T-helper 2 cell treated with Interferon-gamma antibody and Interleukin-4, amounts not matched to agents 5 μg/mL and 100 μg/mL, for 36 hours (primary cell): ENCODE measurements at regions not wholly inside any gene's neighbourhood (a gene's known extent, or its start where the extent isn't known, plus 50 kb on each side); places are given as distances from the start of the nearest gene placed in this dataset.
"Not testable (repeated sequence)": the region's sequence is repeated elsewhere in the genome, so short reads cannot be mapped to it uniquely, and the experiment has no call there.

Experiments
- DNase-seq: peaks from one replicate; pipeline ENCODE4 v3.0.0; 2021; ENCODE audit warnings: low spot score
- H3K27ac Mint-ChIP-seq: one replicate; pipeline ENCODE4 v1.8.0; 2021; ENCODE audit warnings: mild to moderate bottlenecking, mixed read lengths
- H3K27me3 Mint-ChIP-seq: one replicate; pipeline ENCODE4 v1.8.0; 2021; ENCODE audit warnings: low read depth, mixed read lengths
- H3K36me3 Mint-ChIP-seq: one replicate; pipeline ENCODE4 v1.8.0; 2021; ENCODE audit warnings: low read depth, mixed read lengths
- H3K4me1 Mint-ChIP-seq: one replicate; pipeline ENCODE4 v1.8.0; 2021; ENCODE audit warnings: low read depth, mixed read lengths
- H3K4me3 Mint-ChIP-seq: one replicate; pipeline ENCODE4 v1.8.0; 2022; ENCODE audit warnings: mild to moderate bottlenecking, moderate library complexity, mixed read lengths
- H3K9me3 Mint-ChIP-seq: one replicate; pipeline ENCODE4 v1.8.0; 2021; ENCODE audit warnings: mixed read lengths

DNA sequence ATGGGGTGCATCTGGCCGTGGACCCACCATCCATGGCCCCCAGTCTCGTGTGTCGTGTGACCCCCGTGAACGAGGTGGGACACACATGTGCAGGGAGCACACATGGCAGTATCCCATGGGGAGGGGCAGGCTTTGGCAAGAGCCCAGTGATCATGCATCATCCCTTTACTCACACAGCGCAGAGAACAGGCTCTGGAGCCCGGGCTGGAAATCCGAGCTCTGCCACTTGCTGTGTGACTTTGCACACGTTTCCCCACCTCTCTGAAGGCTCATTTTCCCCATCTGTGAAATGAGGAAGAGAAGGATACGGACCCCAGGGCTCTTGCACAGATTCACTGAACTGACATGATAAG is 119.9 kb downstream of the PHETA1 start:
- no peaks in the 10 kb centered on the region for H3K36me3 Mint-ChIP-seq
- no peaks in the 10 kb centered on the region for H3K4me1 Mint-ChIP-seq
- DNase-seq = no peak
- H3K27ac Mint-ChIP-seq = no peak overlapping the region
- no peaks in the 10 kb centered on the region for H3K27me3 Mint-ChIP-seq
- no peak overlapping the region for H3K4me3 Mint-ChIP-seq
- no peaks in the 10 kb centered on the region for H3K9me3 Mint-ChIP-seq

DNA sequence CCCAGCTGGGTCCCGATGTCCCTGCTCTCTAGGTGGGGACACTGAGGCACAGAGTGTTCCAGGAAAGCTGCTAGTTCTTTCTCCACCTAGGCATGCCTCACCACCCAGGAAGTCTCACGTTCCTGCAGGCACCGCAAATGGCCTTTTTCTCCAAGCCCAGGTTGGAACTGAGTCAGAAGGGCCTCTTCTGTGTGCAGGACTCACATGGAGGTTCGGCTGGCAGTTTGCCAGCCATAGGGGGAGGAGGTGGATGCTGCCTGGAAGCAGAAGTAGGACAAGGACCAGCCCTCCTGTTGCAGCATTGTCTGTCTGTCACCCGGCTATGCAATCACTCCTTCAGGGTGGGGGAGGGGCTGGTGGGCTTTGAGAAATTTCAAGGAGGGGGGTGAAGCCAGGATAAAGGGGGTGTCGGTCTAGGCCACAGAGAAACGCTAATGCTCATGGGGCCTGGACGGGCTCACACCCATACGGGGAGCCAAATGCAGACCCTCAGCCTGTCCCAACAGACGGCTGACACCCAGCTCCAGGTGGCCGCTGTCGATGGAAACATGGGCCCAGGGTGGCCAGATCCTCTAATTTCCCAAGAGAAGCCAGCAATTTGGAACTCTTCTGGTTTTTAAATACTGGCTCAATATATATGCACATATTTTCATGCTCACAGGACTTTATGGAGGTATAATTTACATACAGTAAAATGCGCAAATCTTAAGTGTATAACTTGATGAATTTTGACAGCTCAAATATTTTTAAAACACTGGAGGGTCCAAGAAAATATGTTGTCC is 120.5 kb downstream of the PHETA1 start:
- no peaks in the 10 kb centered on the region for H3K27me3 Mint-ChIP-seq
- H3K9me3 Mint-ChIP-seq = no peaks in the 10 kb centered on the region
- H3K4me3 Mint-ChIP-seq = no peak overlapping the region
- H3K27ac Mint-ChIP-seq = no peak overlapping the region
- no peaks in the 10 kb centered on the region for H3K4me1 Mint-ChIP-seq
- no peak for DNase-seq
- H3K36me3 Mint-ChIP-seq = no peaks in the 10 kb centered on the region

DNA sequence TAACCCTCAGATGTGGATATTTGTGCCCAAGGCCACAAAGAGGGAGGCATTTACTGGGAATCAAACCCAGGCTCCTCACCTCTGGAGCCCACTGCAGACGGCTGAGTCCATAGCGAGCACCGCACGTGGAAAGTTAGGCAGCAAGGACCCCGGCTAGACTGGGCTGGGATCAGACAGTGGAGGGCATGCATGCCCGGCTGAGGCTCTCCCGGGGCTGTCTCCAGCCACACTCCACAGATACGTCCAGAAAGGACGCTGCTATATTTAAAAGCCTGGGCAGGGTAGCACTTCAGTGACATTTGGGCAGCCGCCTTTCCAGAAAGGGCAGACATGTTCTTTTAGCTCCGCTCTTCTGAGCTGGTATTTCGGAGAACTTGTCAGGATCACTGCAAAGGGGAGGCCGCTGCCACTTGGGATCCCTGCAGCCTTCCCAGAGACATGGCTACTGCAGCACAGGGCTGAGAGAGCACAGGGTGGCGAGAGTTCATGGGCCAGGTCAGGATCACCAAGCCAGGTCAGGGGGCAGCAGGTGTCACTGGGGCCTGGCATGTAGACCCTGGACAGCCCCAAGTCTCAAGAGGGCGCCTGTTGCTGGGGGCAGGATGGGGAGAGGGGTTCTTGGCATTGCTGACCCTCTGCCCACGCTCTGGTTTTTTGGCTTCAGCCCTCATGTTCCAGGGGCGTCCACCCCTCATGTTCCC is 121.7 kb downstream of the PHETA1 start:
- no peaks in the 10 kb centered on the region for H3K27me3 Mint-ChIP-seq
- peaks cover under 1% of the 10 kb centered on the region for H3K9me3 Mint-ChIP-seq
- no peak overlapping the region for H3K4me3 Mint-ChIP-seq
- H3K27ac Mint-ChIP-seq = no peak overlapping the region
- no peaks in the 10 kb centered on the region for H3K4me1 Mint-ChIP-seq
- DNase-seq = no peak
- no peaks in the 10 kb centered on the region for H3K36me3 Mint-ChIP-seq

DNA sequence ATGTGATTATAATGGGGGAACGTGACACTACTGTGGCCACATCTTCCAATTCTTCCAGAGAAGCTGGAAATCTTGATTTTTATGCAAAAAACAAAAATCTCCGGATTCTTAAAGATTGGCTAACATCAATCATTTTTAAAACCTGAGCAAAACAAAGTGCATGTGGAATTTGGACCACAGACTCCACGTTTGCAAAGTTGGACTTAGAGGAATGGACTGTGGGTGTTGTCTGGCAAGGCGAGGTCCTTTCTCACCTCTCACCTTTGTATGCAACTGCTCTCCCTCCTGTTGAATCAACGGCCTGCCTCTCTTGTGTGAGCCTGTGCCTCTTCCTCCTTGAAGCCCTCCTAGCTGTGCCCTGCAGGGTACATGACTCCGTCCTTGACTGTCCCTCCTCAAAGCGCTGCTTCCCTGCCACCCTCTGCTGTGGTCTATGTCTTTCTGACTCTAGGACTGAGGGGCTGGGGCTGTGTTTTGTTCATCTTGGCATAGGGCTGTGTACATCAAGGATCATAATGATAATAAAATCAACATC is 122.4 kb downstream of the PHETA1 start:
- Mint-ChIP-seq H3K36me3 (no peaks in the 10 kb centered on the region), H3K4me3 (no peak overlapping the region), H3K27ac (no peak overlapping the region), H3K4me1 (no peaks in the 10 kb centered on the region), H3K9me3 (peaks cover 6% of the 10 kb centered on the region), H3K27me3 (no peaks in the 10 kb centered on the region)
- DNase-seq = no peak

DNA sequence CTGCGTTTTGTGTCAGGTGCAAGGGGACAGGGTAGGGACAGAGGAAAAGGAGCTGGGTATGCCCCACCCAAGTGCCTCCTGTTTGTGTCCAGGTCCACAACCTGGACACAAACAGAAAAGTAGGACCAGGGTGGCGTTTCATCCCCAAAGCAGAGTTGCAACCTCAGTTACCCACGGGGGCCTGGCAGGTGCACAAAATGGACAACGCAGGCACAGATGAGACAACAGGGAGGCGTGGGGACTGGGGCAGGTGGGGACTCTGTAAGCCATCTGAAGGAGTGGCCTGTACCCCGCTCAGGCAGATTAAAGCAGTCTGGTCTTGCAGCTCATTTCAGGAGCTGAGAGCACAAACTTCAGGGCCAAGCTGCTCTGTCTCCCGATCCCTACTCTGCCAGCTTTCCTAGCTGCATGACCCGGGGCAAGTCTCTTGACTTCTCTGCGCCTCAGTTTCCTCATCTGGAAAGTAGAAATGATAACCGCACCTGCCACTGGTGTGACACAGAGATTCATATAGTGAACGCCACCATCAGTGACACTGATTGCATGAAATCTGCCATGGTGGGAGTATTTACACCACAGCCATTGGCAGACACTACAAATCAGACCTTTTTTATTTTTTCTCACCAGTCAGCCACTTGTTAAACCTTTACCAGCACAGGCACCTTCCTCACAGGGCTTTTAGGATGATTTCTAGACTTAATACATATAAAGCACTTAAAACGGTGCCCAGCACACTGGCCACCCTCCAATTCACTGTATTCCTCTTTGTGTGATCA is 123.0 kb downstream of the PHETA1 start:
- H3K4me3 Mint-ChIP-seq = no peak overlapping the region
- H3K4me1 Mint-ChIP-seq = no peaks in the 10 kb centered on the region
- DNase-seq = no peak
- H3K27me3 Mint-ChIP-seq = no peaks in the 10 kb centered on the region
- no peaks in the 10 kb centered on the region for H3K36me3 Mint-ChIP-seq
- H3K27ac Mint-ChIP-seq = no peak overlapping the region
- H3K9me3 Mint-ChIP-seq = peaks cover 6% of the 10 kb centered on the region

DNA sequence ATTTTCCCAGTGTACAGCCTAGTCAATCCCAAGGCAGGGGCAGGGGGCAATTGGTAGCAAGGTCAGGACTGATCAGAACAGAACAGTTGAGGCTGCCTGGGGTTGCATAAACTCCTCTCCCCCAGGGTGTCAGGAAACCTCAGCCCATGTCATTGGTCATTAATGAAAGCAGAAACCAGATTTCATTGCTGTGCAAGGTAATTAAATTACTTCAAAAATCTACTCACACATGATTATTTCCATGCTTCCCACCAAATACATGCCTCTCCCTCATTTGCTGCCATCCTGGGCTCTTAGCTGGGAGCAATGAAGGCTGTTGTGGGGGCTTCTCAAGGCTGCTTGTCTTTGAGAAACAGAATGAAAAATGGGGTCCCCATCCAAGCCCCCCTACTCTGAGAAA is 124.2 kb downstream of the PHETA1 start:
- no peaks in the 10 kb centered on the region for H3K27me3 Mint-ChIP-seq
- peaks cover 6% of the 10 kb centered on the region for H3K9me3 Mint-ChIP-seq
- no peaks in the 10 kb centered on the region for H3K36me3 Mint-ChIP-seq
- H3K4me1 Mint-ChIP-seq = no peaks in the 10 kb centered on the region
- DNase-seq = no peak
- H3K27ac Mint-ChIP-seq = no peak overlapping the region
- no peak overlapping the region for H3K4me3 Mint-ChIP-seq

DNA sequence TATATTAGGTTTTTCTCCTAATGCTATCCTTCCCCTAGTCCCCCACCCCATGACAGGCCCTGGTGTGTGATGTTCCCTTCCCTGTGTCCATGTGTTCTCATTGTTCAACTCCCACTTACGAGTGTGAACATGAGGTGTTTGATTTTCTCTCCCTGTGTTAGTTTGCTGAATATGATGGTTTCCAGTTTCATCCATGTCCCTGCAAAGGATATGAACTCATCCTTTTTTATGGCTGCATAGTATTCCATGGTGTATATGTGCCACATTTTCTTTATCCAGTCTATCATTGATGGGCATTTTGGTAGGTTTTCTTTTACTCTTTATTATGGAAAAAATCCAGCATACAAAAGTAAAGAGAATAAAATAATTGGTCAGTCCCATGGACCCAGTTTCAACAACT is 126.1 kb downstream of the PHETA1 start:
- H3K36me3 Mint-ChIP-seq, H3K27me3 Mint-ChIP-seq, H3K27ac Mint-ChIP-seq, H3K4me3 Mint-ChIP-seq, H3K4me1 Mint-ChIP-seq, DNase-seq, H3K9me3 Mint-ChIP-seq: not testable (repeated sequence)

DNA sequence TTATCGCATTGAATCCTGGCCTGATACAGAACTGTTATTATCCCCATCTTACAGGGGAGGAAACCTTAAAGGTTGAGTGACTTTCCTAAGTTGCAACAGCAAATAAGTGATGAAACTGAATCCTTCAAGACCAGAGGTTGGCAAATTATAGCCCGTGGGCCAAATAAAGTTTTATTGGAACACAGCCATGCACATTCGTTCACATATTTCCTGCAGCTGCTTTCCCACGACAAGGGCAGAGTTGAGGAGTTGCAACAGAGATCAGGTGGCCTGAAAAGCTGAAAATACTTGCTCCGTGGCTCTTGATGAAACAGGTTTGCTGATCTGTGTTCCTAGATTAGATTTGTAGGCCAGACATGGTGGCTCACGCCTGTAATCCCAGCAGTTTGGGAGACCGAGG is 126.7 kb downstream of the PHETA1 start:
- Mint-ChIP-seq H3K4me1 (no peaks in the 10 kb centered on the region), H3K9me3 (peaks cover 6% of the 10 kb centered on the region), H3K27me3 (peaks cover 5% of the 10 kb centered on the region), H3K4me3 (no peak overlapping the region), H3K36me3 (no peaks in the 10 kb centered on the region), H3K27ac (no peak overlapping the region)
- no peak for DNase-seq

DNA sequence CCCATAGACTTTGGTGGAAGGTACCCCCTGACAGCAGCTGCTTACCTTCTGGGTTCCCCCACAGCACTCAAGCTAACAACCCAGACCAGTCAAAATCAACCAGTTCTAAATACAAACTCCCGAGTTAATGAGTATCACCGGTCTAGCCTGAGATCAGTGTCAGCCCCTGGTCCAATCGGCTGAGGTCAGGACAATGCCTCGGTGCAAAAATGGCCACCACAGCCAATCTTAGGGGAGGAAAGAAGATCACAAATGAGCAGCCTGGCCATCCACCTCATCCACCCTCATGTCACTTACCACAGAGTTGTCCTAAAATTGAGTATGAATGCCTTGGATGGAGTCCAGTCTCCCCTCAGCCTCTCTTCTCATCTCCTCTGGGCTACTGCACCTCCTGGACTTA is 128.5 kb downstream of the PHETA1 start:
- Mint-ChIP-seq H3K4me3 (no peak overlapping the region), H3K27me3 (peaks cover 5% of the 10 kb centered on the region), H3K27ac (no peak overlapping the region), H3K9me3 (peaks cover 6% of the 10 kb centered on the region), H3K4me1 (no peaks in the 10 kb centered on the region), H3K36me3 (no peaks in the 10 kb centered on the region)
- no peak for DNase-seq

DNA sequence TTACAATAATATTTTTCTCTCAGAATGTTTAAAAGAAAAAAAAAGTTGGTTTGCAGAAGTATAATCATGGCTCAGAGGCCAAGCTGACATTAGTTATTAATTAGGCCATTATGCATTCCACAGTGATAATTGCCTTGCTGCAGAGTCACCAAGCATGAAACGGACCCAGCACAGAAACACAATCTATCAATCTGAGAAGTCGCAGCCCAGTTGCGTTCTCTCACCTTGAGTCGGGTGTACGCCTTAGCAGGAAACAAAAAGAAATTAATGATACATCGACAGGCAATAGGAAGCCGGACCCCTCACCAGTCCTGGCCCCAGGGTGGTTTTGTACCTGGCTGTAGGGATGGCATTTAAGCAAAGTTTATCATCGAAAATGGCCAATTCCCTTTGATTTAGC is 129.7 kb downstream of the PHETA1 start:
- Mint-ChIP-seq H3K27me3 (peaks cover 5% of the 10 kb centered on the region), H3K9me3 (peaks cover 6% of the 10 kb centered on the region), H3K36me3 (no peaks in the 10 kb centered on the region), H3K4me1 (no peaks in the 10 kb centered on the region), H3K4me3 (no peak overlapping the region), H3K27ac (no peak overlapping the region)
- DNase-seq = no peak

DNA sequence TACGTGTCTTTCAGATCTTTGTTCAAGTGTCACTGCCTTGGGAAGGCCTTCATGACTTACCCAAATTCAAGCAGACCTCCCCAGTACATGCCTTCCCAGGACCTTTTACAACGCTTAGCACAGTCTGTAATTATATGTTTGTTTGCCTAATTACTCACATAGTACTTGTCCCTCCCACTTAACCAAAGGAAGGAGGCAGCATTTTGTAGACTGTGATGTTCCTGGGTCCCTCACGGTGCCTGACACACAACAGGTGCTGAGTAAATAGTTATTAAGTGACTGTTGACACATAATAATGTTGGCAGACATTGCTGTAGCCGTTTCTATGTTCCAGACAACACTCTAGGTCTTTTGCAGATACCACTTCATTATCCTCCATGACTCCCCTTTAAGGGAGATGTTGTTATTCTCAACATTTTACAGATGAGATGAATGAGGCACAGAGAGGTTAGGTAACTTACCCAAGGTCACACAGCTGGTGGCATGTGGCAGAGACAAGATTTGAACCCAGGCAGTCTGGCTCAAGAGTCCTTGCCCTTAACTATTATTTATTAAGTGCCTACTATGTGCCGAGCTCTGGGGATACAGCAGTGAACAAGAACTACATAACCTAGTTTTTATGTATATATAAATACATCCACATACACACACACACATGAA is 130.7 kb downstream of the PHETA1 start:
- Mint-ChIP-seq H3K4me3 (no peak overlapping the region), H3K27ac (no peak overlapping the region), H3K27me3 (peaks cover 5% of the 10 kb centered on the region), H3K9me3 (peaks cover 6% of the 10 kb centered on the region), H3K36me3 (no peaks in the 10 kb centered on the region), H3K4me1 (no peaks in the 10 kb centered on the region)
- DNase-seq = no peak

DNA sequence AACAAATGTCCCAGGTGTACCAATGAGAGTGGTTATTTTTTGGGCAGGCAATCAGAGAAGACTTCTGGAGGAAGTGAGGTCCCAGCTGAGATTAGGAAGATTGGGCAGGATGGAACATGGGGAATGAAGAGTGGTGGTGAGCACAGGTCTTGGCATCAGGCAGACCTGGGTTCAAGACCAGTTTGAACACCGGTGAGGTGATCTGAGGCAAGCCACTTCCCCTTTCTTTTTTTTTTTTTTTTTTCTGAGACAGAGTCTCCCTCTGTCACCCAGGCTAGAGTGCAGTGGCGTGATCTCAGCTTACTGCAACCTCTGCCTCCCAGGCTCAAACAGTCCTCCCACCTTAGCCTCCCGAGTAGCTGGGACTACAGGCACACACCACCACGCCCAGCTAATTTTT is 134.4 kb downstream of the PHETA1 start:
- H3K27me3 Mint-ChIP-seq, H3K27ac Mint-ChIP-seq, H3K4me1 Mint-ChIP-seq, H3K4me3 Mint-ChIP-seq, H3K36me3 Mint-ChIP-seq, H3K9me3 Mint-ChIP-seq, DNase-seq: not testable (repeated sequence)

DNA sequence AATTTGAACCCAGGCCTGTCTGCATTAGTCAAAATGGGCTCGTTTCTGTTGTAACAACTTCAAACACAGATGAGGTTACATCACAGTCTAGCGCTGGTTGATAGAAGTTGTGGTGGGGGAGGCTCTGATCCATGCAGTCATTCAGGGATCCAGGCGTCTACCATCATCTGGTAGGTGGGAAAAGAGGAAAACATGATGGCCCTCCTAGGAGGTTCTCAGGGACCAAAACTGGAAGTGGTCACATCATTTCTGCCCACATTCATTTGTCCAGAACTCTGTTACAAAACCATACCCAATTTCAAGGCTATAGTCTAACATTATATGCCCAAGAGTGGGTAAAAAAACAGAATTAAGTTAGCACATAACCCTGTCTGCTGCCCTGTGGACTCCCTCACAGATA is 135.1 kb downstream of the PHETA1 start:
- no peak overlapping the region for H3K4me3 Mint-ChIP-seq
- no peaks in the 10 kb centered on the region for H3K36me3 Mint-ChIP-seq
- H3K9me3 Mint-ChIP-seq = no peaks in the 10 kb centered on the region
- DNase-seq = no peak
- no peaks in the 10 kb centered on the region for H3K4me1 Mint-ChIP-seq
- no peak overlapping the region for H3K27ac Mint-ChIP-seq
- peaks cover 5% of the 10 kb centered on the region for H3K27me3 Mint-ChIP-seq

DNA sequence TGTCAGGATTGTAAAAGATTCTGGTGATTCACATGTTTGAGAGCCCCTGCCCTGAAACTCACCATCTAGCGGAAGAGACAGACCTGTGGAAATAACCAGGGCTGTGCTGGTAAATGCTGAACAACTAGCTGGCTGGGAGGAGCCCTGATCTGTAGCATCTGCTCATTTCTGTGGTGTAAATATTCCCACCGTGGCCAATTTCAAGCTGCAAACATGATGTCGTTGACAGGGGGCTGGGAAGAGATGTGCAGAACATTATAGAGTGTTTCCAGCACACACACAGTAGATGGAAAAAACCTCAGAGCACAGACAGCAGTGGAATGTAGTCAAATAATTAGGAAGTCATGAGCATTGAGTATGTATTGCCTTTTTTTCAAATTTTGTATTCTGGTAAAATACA is 138.2 kb downstream of the PHETA1 start:
- no peaks in the 10 kb centered on the region for H3K27me3 Mint-ChIP-seq
- no peak for DNase-seq
- H3K4me3 Mint-ChIP-seq = no peak overlapping the region
- H3K36me3 Mint-ChIP-seq = no peaks in the 10 kb centered on the region
- H3K27ac Mint-ChIP-seq = no peak overlapping the region
- no peaks in the 10 kb centered on the region for H3K4me1 Mint-ChIP-seq
- no peaks in the 10 kb centered on the region for H3K9me3 Mint-ChIP-seq
